ENCODE measurements at regions not wholly inside any gene's neighbourhood (a gene's known extent, or its start where the extent isn't known, plus 50 kb on each side); places are given as distances from the start of the nearest gene placed in this dataset.

GRCh38 chr5:17989036-17989435 lies 354.8 kb downstream of the TAF11L14 start:
- no peak for TF ChIP-seq CTCF (IDR thresholded peaks at IDR 0.05; ENCODE audit: partially characterized antibody, unreplicated experiment)
- Mint-ChIP-seq H3K4me3 (ENCODE audit: unreplicated experiment) (no peak overlapping the region), H3K27ac (ENCODE audit: unreplicated experiment) (no peak overlapping the region), H3K4me1 (ENCODE audit: low read depth, unreplicated experiment) (peaks cover 15% of the 10 kb centered on the region), H3K27me3 (ENCODE audit: unreplicated experiment) (no peaks in the 10 kb centered on the region), H3K9me3 (ENCODE audit: unreplicated experiment) (no peaks in the 10 kb centered on the region), H3K36me3 (ENCODE audit: unreplicated experiment) (no peaks in the 10 kb centered on the region)
- no peak for DNase-seq

- no peaks in the 10 kb centered on the region for H3K27me3 Mint-ChIP-seq (ENCODE audit: unreplicated experiment)
- DNase-seq = no peak
- no peaks in the 10 kb centered on the region for H3K36me3 Mint-ChIP-seq (ENCODE audit: unreplicated experiment)
- no peaks in the 10 kb centered on the region for H3K9me3 Mint-ChIP-seq (ENCODE audit: unreplicated experiment)
- no peak overlapping the region for H3K4me3 Mint-ChIP-seq (ENCODE audit: unreplicated experiment)
- H3K27ac Mint-ChIP-seq (ENCODE audit: unreplicated experiment) = peak overlapping the region; percentile 64
- H3K4me1 Mint-ChIP-seq (ENCODE audit: low read depth, unreplicated experiment) = peaks cover 15% of the 10 kb centered on the region
- TF ChIP-seq CTCF (IDR thresholded peaks at IDR 0.05; ENCODE audit: partially characterized antibody, unreplicated experiment) = no peak
These were observed 355.6 kb downstream of the TAF11L14 start for GRCh38 chr5:17989567-17990563.

GRCh38 chr5:17991775-17992174 lies 357.5 kb downstream of the TAF11L14 start:
- peak; percentile 45 for DNase-seq
- Mint-ChIP-seq H3K36me3 (ENCODE audit: unreplicated experiment) (no peaks in the 10 kb centered on the region), H3K9me3 (ENCODE audit: unreplicated experiment) (no peaks in the 10 kb centered on the region), H3K27ac (ENCODE audit: unreplicated experiment) (peak overlapping the region; percentile 73), H3K27me3 (ENCODE audit: unreplicated experiment) (no peaks in the 10 kb centered on the region), H3K4me1 (ENCODE audit: low read depth, unreplicated experiment) (peaks cover 15% of the 10 kb centered on the region), H3K4me3 (ENCODE audit: unreplicated experiment) (no peak overlapping the region)
- no peak for TF ChIP-seq CTCF (IDR thresholded peaks at IDR 0.05; ENCODE audit: partially characterized antibody, unreplicated experiment)

GRCh38 chr5:17992291-17992690 lies 358.0 kb downstream of the TAF11L14 start:
- Mint-ChIP-seq H3K4me1 (ENCODE audit: low read depth, unreplicated experiment) (peaks cover 15% of the 10 kb centered on the region), H3K4me3 (ENCODE audit: unreplicated experiment) (no peak overlapping the region), H3K27me3 (ENCODE audit: unreplicated experiment) (no peaks in the 10 kb centered on the region), H3K36me3 (ENCODE audit: unreplicated experiment) (no peaks in the 10 kb centered on the region), H3K9me3 (ENCODE audit: unreplicated experiment) (no peaks in the 10 kb centered on the region), H3K27ac (ENCODE audit: unreplicated experiment) (peak overlapping the region; percentile 59)
- DNase-seq = no peak
- TF ChIP-seq CTCF (IDR thresholded peaks at IDR 0.05; ENCODE audit: partially characterized antibody, unreplicated experiment) = no peak

GRCh38 chr5:17995997-17996396 lies 361.7 kb downstream of the TAF11L14 start:
- Mint-ChIP-seq H3K36me3 (ENCODE audit: unreplicated experiment) (no peaks in the 10 kb centered on the region), H3K9me3 (ENCODE audit: unreplicated experiment) (peaks cover 3% of the 10 kb centered on the region), H3K4me1 (ENCODE audit: low read depth, unreplicated experiment) (peaks cover 9% of the 10 kb centered on the region), H3K27me3 (ENCODE audit: unreplicated experiment) (no peaks in the 10 kb centered on the region), H3K4me3 (ENCODE audit: unreplicated experiment) (no peak overlapping the region), H3K27ac (ENCODE audit: unreplicated experiment) (no peak overlapping the region)
- TF ChIP-seq CTCF (IDR thresholded peaks at IDR 0.05; ENCODE audit: partially characterized antibody, unreplicated experiment) = no peak
- no peak for DNase-seq

Data from glutamatergic neuron (in vitro differentiated cells).